Ovary (tissue), 7 donors: ENCODE measurements at regions not wholly inside any gene's neighbourhood (a gene's known extent, or its start where the extent isn't known, plus 50 kb on each side); places are given as distances from the start of the nearest gene placed in this dataset.

Source experiments
- DNase-seq, 5 donors: peaks; one replicate each; pipeline ENCODE4 v3.0.0-alpha.2; 2019 to 2020
- H3K27ac ChIP-seq, 2 donors: fragments of 200-600 bp; one replicate each; pipeline versions ENCODE4 v1.5.1 to v1.8.0; 2019 to 2022
- H3K27me3 ChIP-seq: fragments of 200-600 bp; one replicate; pipeline ENCODE4 v1.8.0; 2022
- H3K36me3 ChIP-seq: fragments of 200-600 bp; sonication (generic); one replicate; pipeline ENCODE4 v1.5.1; 2019
- H3K4me1 ChIP-seq: one replicate; pipeline ENCODE4 v1.8.1; 2013; ENCODE audit warnings: mild to moderate bottlenecking, moderate library complexity; ENCODE audit not compliant: insufficient read depth
- H3K4me3 ChIP-seq: fragments of 200-600 bp; sonication (generic); one replicate; pipeline ENCODE4 v1.5.1; 2017
- H3K9me3 ChIP-seq, 2 donors: fragments of 200-600 bp in 1 of 2; sonication (generic) in 1 of 2; one replicate each; pipeline versions ENCODE4 v1.5.1 to v1.8.1; 2013 to 2019; ENCODE audit warnings: mild to moderate bottlenecking in 1 of 2, moderate library complexity in 1 of 2
- EP300 ChIP-seq: sonication (generic); formaldehyde crosslinking; IDR thresholded peaks from one replicate; pipeline ENCODE4 v1.6.1; 2017; ENCODE audit warnings: antibody characterized with exemption
- POLR2A ChIP-seq: fragments of 450-650 bp; IDR thresholded peaks from one replicate; pipeline ENCODE4 v1.6.1; 2017; ENCODE audit warnings: antibody characterized with exemption, mild to moderate bottlenecking, moderate library complexity
- WGBS, 3 donors: extraction: QIAGEN DNeasy Blood & Tissue Kit in 1 of 3; methylation state at CpG; one replicate each; pipeline versions ENCODE4 v1.1.5 to v1.1.7; 2013 to 2017; 5-methylcytosine and 5-hydroxymethylcytosine counted together
- intact Hi-C, 4 donors: fragments of 100-400 bp; cut with DNase I; formaldehyde crosslinking; loops; one replicate each; pipeline versions ENCODE4 v1.11.0 to v1.15.1; 2022 to 2023
- TF ChIP-seq, protein P1 (sequence below), 3 donors: fragments of 450-650 bp in 2 of 3; fragments of 200-600 bp in 1 of 3; IDR thresholded peaks; one replicate each; pipeline versions ENCODE4 v1.5.1 to v1.8.0; 2016 to 2022; ENCODE audit warnings: antibody characterized with exemption in 3 of 3, mild to moderate bottlenecking in 1 of 3
- donor health status: DM: no; HTN: no; CAD: no; lungs with moderate emphysema.
- donor health status: DM: no; HTN: no; CAD: no.
- donor health status: Bipolar disorder and iron deficiency.
- donor health status: DM: no; HTN: no; CAD: no.
- donor health status: DM: yes; HTN: yes; CAD: no.

DNA sequence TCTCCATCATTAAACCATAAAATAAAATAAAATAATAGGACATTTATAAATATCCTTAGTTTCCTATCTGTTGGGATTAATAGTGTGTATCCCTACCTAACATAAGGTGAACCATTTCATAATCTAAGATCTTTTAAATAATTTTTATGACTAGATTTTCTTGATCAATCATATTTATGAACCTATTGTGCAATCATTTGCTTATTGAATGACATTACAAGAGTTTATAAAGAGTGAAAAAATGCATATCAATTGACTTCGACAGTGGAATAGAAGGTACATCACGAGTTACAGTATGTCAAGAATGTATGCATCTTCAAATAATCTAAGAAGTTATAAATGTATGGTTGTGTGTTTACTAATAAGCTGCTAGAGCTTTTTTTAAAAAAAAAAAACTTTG lies 1554.8 kb upstream of the TMEFF2 start:
- TF ChIP-seq EP300 = no peak
- TF ChIP-seq, protein P1, sequence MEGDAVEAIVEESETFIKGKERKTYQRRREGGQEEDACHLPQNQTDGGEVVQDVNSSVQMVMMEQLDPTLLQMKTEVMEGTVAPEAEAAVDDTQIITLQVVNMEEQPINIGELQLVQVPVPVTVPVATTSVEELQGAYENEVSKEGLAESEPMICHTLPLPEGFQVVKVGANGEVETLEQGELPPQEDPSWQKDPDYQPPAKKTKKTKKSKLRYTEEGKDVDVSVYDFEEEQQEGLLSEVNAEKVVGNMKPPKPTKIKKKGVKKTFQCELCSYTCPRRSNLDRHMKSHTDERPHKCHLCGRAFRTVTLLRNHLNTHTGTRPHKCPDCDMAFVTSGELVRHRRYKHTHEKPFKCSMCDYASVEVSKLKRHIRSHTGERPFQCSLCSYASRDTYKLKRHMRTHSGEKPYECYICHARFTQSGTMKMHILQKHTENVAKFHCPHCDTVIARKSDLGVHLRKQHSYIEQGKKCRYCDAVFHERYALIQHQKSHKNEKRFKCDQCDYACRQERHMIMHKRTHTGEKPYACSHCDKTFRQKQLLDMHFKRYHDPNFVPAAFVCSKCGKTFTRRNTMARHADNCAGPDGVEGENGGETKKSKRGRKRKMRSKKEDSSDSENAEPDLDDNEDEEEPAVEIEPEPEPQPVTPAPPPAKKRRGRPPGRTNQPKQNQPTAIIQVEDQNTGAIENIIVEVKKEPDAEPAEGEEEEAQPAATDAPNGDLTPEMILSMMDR (IDR thresholded peaks at IDR 0.05) = no peak
- TF ChIP-seq POLR2A = no peak
- H3K27me3 ChIP-seq = no peaks in the 10 kb centered on the region
- no peaks in the 10 kb centered on the region for H3K9me3 ChIP-seq
- 71 to 72% (median 72%) methylated on average over 2 of the region's 2 CpGs for WGBS, 3 donors
- DNase-seq = no peak
- no peaks in the 10 kb centered on the region for H3K4me1 ChIP-seq
- intact Hi-C loops = no loop called here
- no peak overlapping the region for H3K4me3 ChIP-seq
- no peaks in the 10 kb centered on the region for H3K36me3 ChIP-seq
- no peak overlapping the region for H3K27ac ChIP-seq

DNA sequence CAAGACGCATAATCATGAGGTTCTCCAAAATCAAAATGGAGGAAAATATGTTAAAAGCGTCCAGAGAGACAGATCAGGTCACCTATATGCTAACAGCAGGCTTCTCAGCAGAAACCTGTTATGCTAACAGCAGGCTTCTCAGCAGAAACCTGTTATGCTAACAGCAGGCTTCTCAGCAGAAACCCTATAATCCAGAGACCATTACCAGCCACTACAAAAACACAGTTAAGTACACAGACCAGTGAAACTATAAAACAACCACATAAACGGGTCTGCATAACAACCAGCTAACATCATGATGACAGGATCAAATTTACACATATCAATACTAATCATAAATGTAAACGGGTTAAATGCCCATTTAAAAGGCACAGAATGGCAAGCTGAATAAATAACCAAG lies 1548.4 kb upstream of the TMEFF2 start:
- H3K4me1 ChIP-seq = no peaks in the 10 kb centered on the region
- no peak overlapping the region for H3K27ac ChIP-seq
- 38 to 49% (median 41%) methylated on average over 4 of the region's 4 CpGs for WGBS, 3 donors
- no peaks in the 10 kb centered on the region for H3K9me3 ChIP-seq
- no peaks in the 10 kb centered on the region for H3K36me3 ChIP-seq
- no peak overlapping the region for H3K4me3 ChIP-seq
- TF ChIP-seq POLR2A (no peak), EP300 (no peak)
- TF ChIP-seq, protein P1 (IDR thresholded peaks at IDR 0.05) = no peak
- no peaks in the 10 kb centered on the region for H3K27me3 ChIP-seq
- intact Hi-C loops = no loop called here
- DNase-seq = no peak

DNA sequence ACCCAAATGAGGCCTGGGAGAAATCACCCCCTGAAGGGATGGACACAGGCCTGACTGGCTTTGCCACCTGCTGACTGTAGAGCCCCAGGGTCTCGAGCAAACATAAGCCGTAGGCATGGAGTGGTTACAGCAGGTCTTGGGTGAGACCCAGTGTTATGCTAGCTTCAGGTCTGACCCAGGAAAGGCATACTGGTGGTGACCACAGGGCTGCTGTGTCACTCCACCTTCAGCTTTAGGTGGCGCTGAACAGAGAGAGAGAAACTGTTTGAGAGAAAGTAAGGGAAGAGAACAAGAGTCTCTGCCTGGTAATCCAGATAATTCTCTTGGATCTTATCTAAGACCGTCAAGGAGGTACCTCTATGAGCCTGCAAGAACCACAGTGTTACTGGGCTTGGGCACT lies 1544.2 kb upstream of the TMEFF2 start:
- intact Hi-C loops = no loop called here
- Histone ChIP-seq H3K27ac (no peak overlapping the region), H3K4me3 (no peak overlapping the region), H3K36me3 (no peaks in the 10 kb centered on the region), H3K4me1 (no peaks in the 10 kb centered on the region), H3K9me3 (no peaks in the 10 kb centered on the region), H3K27me3 (no peaks in the 10 kb centered on the region)
- 89 to 90% (median 89%) methylated on average over 4 of the region's 4 CpGs for WGBS, 3 donors
- TF ChIP-seq, protein P1 (IDR thresholded peaks at IDR 0.05) = no peak
- no peak for TF ChIP-seq POLR2A
- TF ChIP-seq EP300 = no peak
- DNase-seq = no peak

DNA sequence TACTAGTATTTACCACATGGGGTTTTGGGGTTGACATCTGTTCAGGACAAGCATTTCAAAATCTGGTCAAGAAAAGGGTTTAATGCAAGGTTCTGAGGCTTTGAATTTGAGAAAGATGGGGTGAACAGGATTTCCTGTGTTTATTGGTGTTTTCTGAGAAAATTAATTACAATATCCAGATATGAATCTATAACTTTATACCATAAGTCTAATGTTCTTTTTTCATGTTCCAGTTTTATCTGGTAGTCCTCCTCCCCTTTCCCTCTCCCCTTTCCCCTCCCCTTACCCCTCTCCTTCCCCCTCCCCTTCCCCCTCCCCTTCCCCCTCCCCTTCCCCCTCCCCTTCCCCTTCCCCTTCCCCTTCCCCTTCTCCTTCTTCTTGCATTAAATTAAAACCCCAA lies 1518.2 kb upstream of the TMEFF2 start:
- Histone ChIP-seq H3K4me3 (no peak overlapping the region), H3K27ac (no peak overlapping the region), H3K27me3 (no peaks in the 10 kb centered on the region), H3K36me3 (no peaks in the 10 kb centered on the region), H3K4me1 (no peaks in the 10 kb centered on the region), H3K9me3 (no peaks in the 10 kb centered on the region)
- intact Hi-C loops = no loop called here
- no peak for TF ChIP-seq EP300
- TF ChIP-seq POLR2A = no peak
- TF ChIP-seq, protein P1 (IDR thresholded peaks at IDR 0.05) = no peak
- no peak for DNase-seq

DNA sequence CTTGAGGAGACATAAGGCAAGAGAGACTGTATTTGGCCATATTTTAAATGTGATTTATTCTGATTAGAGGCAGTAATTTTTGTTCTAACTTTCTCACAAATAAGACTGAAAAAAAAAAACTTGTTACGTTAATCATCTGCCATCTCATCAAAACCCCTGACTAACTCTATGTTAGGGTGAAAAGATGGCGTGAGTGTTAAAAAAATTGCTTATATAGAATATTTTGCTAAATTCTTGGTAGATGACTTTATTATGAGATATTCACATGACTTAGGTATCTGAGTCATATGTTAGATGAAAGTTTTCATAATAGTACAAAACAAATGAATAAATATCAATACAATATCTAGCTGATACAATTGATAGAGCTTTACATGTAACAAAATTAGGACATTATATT lies 1508.7 kb upstream of the TMEFF2 start:
- intact Hi-C loops = no loop called here
- WGBS, 3 donors = 66 to 70% (median 68%) methylated on average over 2 of the region's 2 CpGs
- H3K27ac ChIP-seq = no peak overlapping the region
- TF ChIP-seq, protein P1 (IDR thresholded peaks at IDR 0.05) = no peak
- no peak for TF ChIP-seq EP300
- no peak for TF ChIP-seq POLR2A
- no peak overlapping the region for H3K4me3 ChIP-seq
- DNase-seq = no peak
- no peaks in the 10 kb centered on the region for H3K27me3 ChIP-seq
- H3K36me3 ChIP-seq = no peaks in the 10 kb centered on the region
- H3K4me1 ChIP-seq = no peaks in the 10 kb centered on the region
- no peaks in the 10 kb centered on the region for H3K9me3 ChIP-seq
